ENCODE measurements at regions not wholly inside any gene's neighbourhood (a gene's known extent, or its start where the extent isn't known, plus 50 kb on each side); places are given as distances from the start of the nearest gene placed in this dataset.

DNA sequence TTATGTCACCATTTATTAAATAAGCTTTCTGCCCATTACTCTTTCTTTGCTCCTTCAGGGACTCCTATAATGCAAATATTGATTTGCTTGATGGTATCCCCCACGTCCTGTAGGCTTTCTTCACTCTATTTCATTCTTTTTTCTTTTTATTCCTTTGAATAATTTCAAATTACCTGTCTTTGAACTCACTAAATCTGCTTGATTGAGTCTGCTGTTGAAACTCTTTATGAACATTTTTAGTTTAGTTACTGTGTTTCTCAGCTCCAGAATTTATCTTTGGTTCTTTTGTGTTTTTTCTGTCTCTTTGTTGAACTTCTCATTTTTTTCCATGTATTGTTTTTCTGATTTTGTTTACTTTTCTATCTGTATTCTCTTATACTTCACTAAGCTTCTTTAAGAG, 254.4 kb upstream of the CCL2 start (continued):
- TF ChIP-seq STAG1 (CRISPR knock-in tag; IDR thresholded peaks at IDR 0.05) (no peak), POLR2G (IDR thresholded peaks at IDR 0.05; ENCODE audit: low read depth, low read length) (no peak)

DNA sequence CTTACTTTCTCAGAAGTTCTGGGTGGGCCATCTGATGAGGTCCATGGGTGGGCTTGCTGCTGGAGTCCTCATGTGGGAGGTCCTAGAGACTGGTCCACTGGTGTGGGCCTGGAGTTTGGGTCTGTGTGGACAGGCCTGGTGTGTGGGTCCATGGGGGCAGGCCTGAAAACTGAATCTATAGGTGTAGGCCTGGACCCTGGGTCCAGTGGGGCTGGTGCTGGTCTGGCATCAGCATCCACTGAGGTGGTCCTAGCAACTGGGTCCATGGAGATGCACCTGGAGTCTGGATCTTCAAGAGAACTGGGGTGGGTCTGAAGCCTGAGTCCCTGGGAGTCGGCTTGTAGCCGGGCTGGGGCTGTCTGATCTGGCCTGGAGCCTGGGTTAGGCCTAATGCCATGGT, 253.8 kb upstream of the CCL2 start:
- ChIA-PET POLR2A (no interaction called here), CTCF (ENCODE audit: low intra/inter-chr PET ratio, low total read pairs) (no interaction called here)
- no peak for FAIRE-seq
- WGBS (ENCODE audit: low lambda C conversion rate) = no CpG with 5 or more reads among the region's 2 CpGs
- Histone ChIP-seq H3K27ac (ENCODE audit: extremely low read length, insufficient read depth, low read length) (no peak overlapping the region), H3K4me1 (ENCODE audit: insufficient read depth, low read length) (no peaks in the 10 kb centered on the region), H3K9ac (ENCODE audit: insufficient read depth, low read depth, low read length) (no peak overlapping the region), H3K9me3 (ENCODE audit: low read length) (peaks cover 61% of the 10 kb centered on the region), H3K36me3 (replicated peaks in 1 of 2; ENCODE audit: control insufficient read depth in 1 of 2, insufficient read depth in 2 of 2, low read length in 2 of 2) (no peaks in the 10 kb centered on the region), H3K79me2 (ENCODE audit: insufficient read depth, low read length) (no peaks in the 10 kb centered on the region), H3K27me3 (ENCODE audit: control insufficient read depth in 1 of 2, insufficient read depth in 2 of 2, low read length in 2 of 2) (no peaks in the 10 kb centered on the region; a peak in 1 of 5 replicates), H3K4me3 (replicated peaks in 1 of 3; ENCODE audit: insufficient read depth in 1 of 3, low read depth in 2 of 3, low read length in 3 of 3) (no peak overlapping the region), H2AFZ (ENCODE audit: low read length) (no peak overlapping the region), H3K4me2 (ENCODE audit: low read depth, low read length) (no peak overlapping the region), H4K20me1 (ENCODE audit: insufficient read depth, low read length) (no peaks in the 10 kb centered on the region)
- BruUV-seq (replicated peaks) = no TSS peak
- in situ Hi-C loops (cut with HindIII; ENCODE audit: extremely low pct_ligation_motif_present, low pct_unique_long_range_greater_than_20kb) = no loop called here
- no peak for DNase-seq (ENCODE audit: low spot score)
- no peak for ATAC-seq
- intact Hi-C loops (cut with micrococcal nuclease; ENCODE audit: unreplicated experiment) = no loop called here
- no peak for TF ChIP-seq HINFP (CRISPR knock-in tag; IDR thresholded peaks at IDR 0.05; ENCODE audit: low read depth)
- TF ChIP-seq, protein P1, sequence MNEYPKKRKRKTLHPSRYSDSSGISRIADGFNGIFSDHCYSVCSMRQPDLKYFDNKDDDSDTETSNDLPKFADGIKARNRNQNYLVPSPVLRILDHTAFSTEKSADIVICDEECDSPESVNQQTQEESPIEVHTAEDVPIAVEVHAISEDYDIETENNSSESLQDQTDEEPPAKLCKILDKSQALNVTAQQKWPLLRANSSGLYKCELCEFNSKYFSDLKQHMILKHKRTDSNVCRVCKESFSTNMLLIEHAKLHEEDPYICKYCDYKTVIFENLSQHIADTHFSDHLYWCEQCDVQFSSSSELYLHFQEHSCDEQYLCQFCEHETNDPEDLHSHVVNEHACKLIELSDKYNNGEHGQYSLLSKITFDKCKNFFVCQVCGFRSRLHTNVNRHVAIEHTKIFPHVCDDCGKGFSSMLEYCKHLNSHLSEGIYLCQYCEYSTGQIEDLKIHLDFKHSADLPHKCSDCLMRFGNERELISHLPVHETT (CRISPR knock-in tag; conservative IDR thresholded peaks at IDR 0.05) = no peak
- no peak for TF ChIP-seq XRCC5 (optimal IDR thresholded peaks at IDR 0.05; ENCODE audit: low read length)
- no peak for TF ChIP-seq ZNF33A (CRISPR knock-in tag; IDR thresholded peaks at IDR 0.05; ENCODE audit: borderline replicate concordance)
- no peak for TF ChIP-seq SNAPC2 (CRISPR knock-in tag; IDR thresholded peaks at IDR 0.05)
- TF ChIP-seq ZNF83 (CRISPR knock-in tag; IDR thresholded peaks at IDR 0.05; ENCODE audit: borderline replicate concordance) = no peak
- no peak for TF ChIP-seq ZBTB14 (CRISPR knock-in tag; IDR thresholded peaks at IDR 0.05)
- TF ChIP-seq ZNF614 (CRISPR knock-in tag; IDR thresholded peaks at IDR 0.05; ENCODE audit: borderline replicate concordance) = no peak
- TF ChIP-seq AGO1 (IDR thresholded peaks at IDR 0.05; ENCODE audit: low read depth, low read length, poor library complexity, severe bottlenecking) = no peak
- TF ChIP-seq ZNF446 (CRISPR knock-in tag; IDR thresholded peaks at IDR 0.05) = no peak
- no peak for TF ChIP-seq ZNF569 (CRISPR knock-in tag; IDR thresholded peaks at IDR 0.05; ENCODE audit: borderline replicate concordance)
- TF ChIP-seq TBL1XR1 (IDR thresholded peaks at IDR 0.05; ENCODE audit: borderline replicate concordance, low read length, partially characterized antibody) = no peak
- TF ChIP-seq TCF7L2 (IDR thresholded peaks at IDR 0.05; ENCODE audit: low read depth, low read length) = no peak
- no peak for TF ChIP-seq KLF12 (CRISPR knock-in tag; IDR thresholded peaks at IDR 0.05; ENCODE audit: borderline replicate concordance)
- no peak for TF ChIP-seq ZNF547 (CRISPR knock-in tag; IDR thresholded peaks at IDR 0.05)
- TF ChIP-seq ZNF460 (CRISPR knock-in tag; IDR thresholded peaks at IDR 0.05; ENCODE audit: borderline replicate concordance) = no peak
- no peak for TF ChIP-seq ZNF678 (CRISPR knock-in tag; IDR thresholded peaks at IDR 0.05)
- TF ChIP-seq ZNF503 (CRISPR knock-in tag; IDR thresholded peaks at IDR 0.05) = no peak

Measured in HepG2 (cell line).